ENCODE measurements at regions not wholly inside any gene's neighbourhood (a gene's known extent, or its start where the extent isn't known, plus 50 kb on each side); places are given as distances from the start of the nearest gene placed in this dataset.
"Not testable (repeated sequence)": the region's sequence is repeated elsewhere in the genome, so short reads cannot be mapped to it uniquely, and the experiment has no call there.

DNA sequence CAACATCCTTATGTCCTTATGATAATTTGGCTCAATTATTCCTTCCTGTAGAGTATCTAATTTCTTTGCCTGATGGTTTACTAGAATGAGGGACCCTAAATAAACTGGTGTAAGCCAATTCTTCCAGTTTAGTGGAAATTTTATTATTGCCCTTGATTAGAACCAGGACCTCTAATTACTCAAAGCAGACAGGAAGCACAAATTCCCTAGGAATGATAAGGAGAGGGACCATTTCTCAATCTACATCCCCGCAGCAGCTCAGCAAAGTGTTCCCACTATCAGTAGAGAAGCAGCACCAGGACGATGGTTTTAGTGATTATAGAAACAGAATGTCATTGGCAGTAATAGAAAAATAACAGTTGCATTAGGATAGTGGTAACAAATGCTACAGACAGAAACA, 97.1 kb downstream of the PLPPR4 start:
- no peak for DNase-seq

DNA sequence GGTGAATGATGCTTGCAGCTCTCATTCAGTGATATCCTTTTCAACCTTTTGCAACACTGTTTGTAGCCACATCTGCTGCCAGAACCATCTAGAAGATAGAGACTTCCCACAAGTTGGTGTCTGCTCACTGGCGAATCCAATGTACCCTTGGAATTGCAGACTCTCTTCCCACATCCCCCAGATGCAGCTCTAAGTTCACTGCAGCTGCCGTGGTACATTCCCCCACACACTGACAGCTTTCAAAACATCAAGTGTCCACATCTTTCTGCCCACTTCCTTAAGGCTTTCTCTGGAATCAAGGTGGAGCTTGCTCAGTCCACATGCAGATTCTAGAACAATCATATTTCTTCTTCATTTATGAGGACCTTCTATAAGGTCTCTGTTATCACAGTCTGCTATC, 99.2 kb downstream of the PLPPR4 start:
- DNase-seq, result no peak

DNA sequence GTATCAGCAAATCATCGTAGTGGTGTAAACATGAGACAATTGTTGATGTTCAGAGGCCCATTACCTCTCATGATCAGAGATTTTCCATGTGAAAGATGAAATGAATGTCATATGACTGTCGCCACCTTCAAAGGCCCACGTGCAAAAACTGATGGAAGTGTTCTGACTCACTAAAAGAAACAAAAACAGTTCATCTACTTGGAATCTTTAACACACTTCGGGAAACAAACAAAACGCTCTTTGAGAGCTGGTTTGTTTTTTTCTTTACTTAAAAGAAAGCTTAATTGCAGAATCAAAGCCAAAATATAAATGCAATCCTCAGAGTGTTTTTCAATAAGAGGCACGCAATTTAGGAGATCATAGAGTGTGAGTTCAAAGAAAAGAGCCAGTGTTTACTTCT, 100.8 kb downstream of the PLPPR4 start:
- no peak for DNase-seq

DNA sequence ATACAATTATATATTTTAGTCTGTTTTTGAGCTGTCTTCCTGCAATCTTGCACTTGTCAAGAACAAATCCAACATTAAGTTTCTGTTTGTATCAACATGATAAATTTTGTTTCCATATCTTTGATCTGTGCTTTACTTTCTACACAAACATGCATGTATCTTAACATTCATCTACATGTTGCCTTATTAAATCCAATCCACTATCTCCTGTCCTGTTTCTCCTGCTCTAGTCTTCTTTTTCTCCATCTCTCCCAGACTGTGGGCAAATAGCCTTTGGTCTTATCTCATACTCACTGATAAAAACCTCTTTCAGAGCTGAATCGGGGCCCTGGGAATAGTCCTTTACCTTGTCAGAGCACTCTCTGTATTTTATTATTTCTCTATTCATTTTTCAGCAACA, 101.3 kb downstream of the PLPPR4 start:
- DNase-seq, result no peak

DNA sequence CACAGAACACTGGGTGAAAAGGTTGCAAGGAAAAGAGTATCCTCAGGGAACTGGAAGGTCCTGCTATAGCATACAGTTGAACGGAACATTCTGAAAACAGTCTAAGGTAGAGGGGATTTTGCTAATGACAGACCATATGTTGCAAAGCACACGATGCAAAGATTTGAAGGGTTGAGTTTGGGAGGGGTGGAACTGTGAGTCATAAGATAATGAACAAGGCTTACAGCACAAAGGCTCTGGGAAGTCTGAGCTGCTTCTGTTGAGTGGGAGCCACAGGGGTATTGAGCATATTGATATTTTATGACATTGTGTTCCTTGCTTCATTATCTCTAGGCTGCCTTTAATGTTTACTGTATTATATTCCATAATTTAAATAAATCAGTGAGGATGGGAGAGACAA, 104.9 kb downstream of the PLPPR4 start:
- no peak for DNase-seq

DNA sequence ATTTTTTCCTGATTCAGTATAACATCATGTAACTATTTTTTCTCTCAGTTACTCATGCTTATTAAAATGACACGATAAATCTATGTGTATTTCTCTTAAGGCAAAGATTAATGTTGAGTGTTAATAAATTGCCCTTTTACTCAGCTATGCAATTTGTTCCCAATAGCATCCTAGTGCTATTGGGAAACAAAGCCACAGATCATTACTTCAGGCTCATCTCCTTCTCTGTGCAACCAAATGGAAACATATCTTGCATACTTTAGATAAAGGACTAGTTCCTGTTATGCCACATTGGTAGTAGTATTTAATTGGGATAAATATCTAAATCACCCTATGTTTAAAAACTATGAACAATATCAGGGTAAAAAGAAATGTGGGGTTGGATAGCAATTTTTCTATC, 106.2 kb downstream of the PLPPR4 start:
- no peak for DNase-seq

DNA sequence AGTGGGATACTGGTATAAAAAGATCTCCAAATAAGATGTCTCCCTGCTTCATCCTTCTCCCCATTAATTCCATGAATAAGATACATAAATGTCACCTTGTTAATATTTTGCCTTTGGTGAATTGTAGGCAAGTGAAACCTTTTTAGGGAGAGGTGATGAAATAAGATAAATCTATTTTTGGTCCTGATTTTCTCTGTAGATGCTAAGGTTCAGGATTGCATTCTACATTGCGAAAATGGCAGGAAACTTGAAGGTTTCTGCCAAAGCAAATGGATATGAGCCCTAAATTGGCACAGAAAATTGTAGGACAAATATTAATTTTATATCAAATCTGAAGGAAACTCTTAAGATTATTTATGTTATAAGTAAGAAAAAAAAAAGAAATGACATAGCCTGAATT, 107.1 kb downstream of the PLPPR4 start:
- DNase-seq, result no peak

DNA sequence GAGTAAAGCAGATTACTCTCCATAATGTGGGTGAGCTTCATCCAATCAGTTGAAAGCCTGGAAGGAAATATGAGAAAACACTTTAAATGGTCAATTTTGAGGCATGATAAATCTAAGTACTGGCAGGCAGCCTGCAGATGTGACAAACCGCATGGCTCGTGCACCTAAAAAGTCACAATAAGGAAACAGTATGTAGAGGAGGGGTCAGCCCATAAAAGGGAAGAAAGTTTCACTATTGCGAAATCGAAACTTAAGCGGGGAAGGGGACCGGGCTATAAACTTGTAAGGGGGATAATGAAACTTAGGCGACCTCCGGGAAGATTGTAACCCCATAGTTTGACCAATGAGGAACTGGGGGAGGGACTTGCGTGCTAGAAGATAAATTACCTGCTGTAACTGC, 109.8 kb downstream of the PLPPR4 start:
- peak; percentile 88 for DNase-seq

DNA sequence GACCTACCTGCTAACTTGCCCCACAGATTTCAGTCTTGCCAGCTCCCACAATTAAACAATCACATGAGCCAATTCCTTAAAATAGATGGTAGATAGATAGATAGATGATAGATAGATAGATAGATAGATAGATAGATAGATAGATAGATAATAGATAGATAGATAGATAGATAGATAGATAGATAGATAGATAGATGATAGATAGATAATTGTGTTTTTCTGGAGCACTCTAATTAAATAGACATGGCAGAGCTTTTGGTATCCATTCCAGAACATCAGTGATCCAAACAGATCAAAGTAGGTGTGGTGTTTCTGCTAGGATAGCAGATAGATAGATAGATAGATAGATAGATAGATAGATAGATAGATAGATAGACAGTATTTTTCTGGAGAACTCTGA, 110.4 kb downstream of the PLPPR4 start:
- not testable (repeated sequence) for DNase-seq

DNA sequence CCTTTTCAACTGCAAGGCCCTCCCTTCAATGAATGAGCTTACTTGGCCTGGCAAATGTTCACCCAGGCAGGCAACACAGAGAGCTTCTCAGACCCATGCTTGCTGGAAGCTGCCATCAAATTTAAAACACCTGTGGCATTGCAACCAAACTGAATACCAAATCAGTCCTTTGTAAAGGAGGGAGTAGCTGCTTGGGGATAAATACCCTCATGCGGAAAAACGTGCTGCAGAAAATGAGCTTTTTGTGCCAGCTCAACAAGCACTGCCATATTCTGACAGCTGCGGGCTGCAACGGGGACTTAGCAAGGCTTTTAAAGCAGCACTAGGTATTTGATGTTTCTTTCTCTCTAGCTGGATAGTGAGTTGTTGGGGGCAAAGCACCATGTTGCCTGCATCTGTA, 119.7 kb downstream of the PLPPR4 start:
- no peak for DNase-seq

DNA sequence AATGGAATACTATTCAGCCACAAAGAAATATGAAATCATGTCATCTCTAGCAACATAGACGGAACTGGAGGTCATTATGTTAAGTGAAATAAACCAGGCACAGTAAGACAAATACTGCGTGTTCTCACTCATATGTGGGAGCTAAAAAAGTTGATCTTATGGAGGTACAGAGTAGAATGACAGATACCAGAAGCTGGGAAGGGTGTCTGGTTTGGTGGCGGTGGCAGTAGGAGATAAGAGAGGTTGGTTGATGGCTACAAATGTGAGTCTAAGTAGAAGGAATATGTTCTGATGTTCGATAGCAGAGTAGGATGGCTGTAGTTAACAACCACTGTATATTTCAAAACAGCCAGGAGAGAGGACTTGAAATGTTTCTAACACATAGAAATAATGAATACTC, 121.6 kb downstream of the PLPPR4 start:
- peak; percentile 8 for DNase-seq

DNA sequence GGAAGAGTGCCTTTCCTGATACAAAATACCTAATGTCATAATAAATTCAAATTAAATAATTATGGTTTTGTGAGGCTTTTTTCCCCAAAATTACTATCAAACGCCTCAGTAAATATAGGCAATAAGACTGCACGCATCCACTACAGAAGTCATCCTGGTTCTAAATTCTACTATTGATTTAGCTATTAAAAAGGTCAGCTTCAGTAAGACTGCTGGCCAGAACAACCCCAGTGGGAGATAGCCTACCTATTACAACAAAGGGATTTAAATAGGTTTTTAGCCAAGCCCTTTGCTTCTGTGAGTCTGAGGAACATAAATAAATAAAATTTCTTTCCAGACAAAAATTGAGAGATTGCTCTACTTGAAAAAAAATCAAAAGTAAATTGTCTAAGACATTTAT, 132.1 kb downstream of the PLPPR4 start:
- DNase-seq, result no peak

DNA sequence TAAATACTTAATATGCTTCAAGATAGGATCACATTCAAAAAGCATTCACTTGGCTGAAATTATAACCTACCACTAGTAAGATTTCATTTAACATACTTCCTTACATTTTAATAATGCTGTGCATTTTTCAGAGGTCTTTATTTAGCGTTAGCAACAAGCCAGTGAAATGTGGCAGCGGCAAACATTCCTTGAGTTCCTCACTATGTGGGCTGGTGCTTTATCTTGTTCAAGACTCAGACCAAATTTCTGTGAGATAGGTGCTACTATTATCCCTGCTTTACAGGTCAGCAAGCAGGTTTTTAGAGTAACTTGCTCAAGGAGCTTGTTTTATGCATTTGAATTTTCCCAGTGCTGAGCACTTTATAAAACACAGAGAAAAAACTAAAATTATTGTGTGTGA, 132.7 kb downstream of the PLPPR4 start:
- no peak for DNase-seq

DNA sequence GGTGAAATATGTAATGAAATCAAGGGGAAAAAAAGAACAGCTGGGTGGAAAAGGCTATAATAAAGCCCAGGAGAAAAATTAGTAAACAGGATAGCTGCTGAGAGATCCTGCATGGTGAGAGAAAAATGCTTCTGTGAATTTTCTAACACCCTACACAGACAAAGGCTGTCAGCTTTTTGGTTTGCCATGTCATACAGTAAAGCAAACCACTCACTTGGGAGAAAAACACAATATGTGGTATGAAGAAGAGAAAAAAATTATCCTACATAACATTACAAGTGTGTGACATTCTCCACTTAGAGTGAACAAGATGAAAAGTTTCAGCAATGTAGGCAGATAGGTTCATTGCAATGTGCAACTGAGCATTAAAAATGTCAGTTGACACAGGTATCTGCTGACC, 133.6 kb downstream of the PLPPR4 start:
- DNase-seq, result no peak

DNA sequence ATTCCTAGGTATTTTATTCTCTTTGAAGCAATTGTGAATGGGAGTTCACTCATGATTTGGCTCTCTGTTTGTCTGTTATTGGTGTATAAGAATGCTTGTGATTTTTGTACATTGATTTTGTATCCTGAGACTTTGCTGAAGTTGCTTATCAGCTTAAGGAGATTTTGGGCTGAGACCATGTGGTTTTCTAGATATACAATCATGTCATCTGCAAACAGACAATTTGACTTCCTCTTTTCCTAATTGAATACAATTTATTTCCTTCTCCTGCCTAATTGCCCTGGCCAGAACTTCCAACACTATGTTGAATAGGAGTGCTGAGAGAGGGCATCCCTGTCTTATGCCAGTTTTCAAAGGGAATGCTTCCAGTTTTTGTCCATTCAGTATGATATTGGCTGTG, 137.3 kb downstream of the PLPPR4 start:
- not testable (repeated sequence) for DNase-seq

DNA sequence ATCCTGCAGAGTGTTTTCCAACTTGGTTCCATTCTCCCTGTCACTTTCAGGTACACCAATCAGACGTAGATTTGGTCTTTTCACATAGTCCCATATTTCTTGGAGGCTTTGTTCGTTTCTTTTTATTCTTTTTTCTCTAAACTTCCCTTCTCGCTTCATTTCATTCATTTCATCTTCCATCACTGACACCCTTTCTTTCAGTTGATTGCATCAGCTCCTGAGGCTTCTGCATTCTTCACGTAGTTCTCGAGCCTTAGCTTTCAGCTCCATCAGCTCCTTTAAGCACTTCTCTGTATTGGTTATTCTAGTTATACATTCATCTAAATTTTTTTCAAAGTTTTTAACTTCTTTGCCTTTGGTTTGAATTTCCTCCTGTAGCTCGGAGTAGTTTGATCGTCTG, 140.1 kb downstream of the PLPPR4 start:
- not testable (repeated sequence) for DNase-seq

DNA sequence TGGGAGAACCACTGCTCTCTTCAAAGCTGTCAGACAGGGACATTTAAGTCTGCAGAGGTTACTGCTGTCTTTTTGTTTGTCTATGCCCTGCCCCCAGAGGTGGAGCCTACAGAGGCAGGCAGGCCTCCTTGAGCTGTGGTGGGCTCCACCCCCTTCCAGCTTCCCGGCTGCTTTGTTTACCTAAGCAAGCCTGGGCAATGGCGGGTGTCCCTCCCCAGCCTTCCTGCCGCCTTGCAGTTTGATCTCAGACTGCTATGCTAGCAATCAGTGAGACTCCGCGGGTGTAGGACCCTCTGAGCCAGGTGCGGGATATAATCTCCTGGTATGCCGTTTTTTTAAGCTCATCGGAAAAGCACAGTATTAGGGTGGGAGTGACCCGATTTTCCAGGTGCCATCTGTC, 141.0 kb downstream of the PLPPR4 start:
- DNase-seq, result not testable (repeated sequence)

DNA sequence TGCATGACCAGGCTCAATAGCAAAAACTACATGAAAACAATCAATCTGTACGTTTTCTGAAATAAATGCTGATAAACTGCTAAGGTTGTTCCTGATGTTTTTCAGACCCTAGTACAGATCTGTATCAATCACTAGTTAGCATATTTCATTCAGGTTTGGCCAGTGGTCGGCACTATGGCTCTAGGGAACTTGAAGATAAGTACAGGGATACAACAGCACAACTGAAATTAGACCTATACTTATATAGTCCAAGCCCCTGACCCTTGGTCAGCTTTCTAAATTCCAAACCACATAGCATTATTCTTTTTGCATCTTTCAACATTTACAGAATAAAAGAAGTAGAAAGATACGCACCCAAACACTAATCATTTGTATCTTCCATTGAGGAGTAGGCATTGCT, 142.7 kb downstream of the PLPPR4 start:
- DNase-seq, result peak; percentile 9

DNA sequence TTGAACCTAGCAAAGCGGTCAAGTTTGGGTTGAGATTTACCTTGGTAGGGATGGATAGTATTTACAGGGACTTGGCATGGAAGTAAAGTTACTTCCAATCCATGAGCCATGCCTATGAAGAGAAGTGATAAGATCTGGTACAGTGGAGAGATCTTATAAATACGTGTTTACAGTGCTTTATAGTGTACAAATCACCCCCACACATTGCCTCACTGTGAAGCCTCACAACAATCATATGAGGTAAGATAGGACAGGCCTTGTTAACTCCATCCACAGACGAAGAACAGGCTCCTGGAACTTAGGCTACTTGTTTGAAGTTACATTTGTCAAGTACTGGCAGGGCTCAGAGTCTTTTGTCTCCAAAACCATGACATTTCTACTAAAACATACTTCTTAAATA, 159.8 kb downstream of the PLPPR4 start:
- DNase-seq, result no peak

DNA sequence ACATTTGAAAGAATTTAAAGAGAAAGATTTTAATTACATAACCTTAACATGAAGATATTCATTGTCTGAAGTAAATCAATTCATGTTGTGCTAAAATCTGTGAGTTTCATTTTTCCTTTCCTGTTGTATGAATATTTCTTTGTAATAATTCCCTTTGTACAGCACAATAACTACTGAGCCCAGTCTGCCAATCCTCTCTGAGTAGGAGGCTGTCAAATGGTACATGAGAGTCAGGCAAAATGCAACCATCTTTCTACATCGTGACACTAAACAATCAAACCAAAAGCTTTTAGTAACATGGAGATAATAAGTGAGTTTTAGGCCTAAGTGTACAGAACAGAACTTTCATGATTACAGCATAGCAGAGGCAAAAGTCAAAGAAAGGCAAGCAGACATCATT, 165.5 kb downstream of the PLPPR4 start:
- DNase-seq, result no peak

DNA sequence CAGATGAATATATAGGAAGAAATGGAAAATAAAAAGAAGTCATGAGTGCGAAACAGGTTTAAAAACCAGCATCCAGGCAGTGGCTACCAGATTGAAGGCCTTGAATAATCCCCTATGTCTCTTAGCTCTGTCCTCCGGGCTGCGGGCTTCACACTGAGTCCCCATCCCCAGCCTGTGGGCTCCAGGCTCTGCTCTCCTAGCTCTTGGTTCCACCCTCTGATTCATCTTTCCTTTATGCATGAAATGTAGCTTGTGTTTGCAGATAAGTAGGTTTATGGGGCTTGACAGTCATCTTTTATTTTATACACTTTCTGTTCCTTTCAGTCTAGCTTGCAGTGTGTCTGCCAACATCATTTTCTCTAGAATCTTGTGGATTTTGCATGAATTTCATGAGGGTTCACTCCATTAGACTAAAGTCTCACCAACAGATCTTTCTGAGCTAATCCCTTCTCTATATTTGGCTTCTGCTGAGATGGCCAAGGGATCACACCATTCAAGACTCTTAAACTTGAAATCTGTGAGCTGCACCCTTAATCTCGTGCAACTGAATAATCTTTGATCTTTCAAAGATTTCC, 174.5 kb downstream of the PLPPR4 start:
- no peak for DNase-seq

DNA sequence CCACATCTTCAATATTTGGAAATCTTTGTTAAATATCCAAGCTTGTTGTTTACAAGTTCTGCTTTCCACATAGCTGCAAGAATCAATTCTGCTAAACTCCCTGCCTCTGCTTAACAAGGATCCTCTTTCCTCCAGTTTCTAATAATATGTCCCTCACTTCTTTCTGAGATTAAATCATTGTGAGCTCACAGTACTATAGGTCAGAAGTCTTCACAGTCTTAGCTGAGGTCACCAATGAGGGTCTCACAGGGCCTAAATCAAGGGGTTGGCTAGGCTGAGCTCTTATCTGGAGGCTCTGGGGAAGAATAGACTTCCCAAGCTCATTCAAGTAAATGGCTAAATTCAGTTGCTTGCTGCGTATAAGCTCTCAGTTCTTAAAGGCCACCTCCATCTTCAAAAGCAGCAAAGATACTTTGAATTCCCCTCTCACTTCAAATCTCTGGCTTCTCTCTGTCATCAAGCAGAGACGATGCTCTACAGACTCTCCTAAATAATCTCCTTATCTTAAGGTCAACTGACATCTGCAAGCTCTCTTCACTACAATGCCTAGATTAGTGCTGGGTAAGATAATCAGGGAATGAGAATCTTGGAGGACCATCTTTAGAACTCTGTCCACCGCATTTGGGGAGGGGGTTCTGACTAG, 175.3 kb downstream of the PLPPR4 start:
- DNase-seq, result no peak

DNA sequence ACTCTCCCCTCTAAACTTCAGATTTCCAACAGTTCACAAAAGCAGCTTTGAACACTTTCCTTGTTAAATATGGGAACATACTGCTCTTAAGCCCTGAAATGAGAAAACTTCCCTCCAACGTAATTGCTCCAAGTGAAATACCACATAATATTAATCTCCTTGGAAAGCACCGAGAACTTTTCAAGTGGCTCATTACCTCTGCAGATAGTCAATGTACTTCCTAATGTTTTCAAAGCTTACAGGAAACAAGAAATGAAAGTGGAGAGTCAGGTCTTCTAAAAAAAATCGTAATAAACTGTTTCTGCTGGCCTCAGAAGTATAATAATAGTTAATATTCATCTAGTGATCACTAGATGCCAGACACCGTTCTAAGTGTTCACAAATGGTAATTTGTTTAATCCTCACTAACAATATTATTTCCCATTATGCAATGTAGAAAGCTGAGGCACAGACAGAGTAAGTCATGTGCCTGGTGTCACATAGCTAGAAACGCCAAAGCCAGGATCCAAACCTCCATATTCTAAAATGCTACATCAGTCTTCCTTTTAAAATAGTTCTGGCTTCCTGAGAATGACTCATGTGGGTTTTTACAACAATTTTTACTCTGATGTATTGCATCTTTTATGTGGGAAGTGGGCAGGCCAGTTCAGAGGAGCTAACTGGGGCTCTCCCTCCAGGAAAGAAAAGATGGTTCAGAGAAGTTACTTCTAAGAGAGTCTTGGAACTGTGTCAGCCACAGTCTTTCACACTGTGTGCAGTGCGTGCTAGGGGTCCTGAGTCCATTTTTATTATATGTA, 177.2 kb downstream of the PLPPR4 start:
- DNase-seq, result peak; percentile 23

DNA sequence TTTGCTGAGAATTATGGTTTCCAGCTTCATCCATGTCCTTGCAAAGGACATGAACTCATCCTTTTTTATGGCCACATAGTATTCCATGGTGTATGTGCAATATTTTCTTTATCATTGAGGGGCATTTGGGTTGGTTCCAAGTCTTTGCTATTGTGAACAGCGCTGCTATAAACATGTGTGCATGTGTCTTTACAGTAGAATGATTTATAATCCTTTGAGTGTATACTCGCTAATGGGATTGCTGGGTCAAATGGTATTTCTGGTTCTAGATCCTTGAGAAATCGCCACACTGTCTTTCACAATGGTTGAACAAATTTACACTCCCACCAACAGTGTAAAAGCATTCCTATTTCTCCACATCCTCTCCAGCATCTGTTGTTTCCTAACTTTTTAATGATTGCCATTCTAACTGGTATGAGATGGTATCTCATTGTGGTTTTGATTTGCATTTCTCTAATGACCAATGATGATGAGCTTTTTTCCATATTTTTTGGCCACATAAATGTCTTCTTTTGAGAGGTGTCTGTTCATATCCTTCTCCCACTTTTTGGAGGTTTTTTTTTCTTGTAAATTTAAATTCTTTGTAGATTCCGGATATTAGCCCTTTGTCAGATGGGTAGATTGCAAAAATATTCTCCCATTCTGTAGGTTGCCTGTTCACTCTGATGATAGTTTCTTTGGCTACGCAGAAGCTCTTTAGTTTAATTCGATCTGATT, 180.1 kb downstream of the PLPPR4 start:
- DNase-seq, result not testable (repeated sequence)
